ENCODE measurements at regions not wholly inside any gene's neighbourhood (a gene's known extent, or its start where the extent isn't known, plus 50 kb on each side); places are given as distances from the start of the nearest gene placed in this dataset.

DNA sequence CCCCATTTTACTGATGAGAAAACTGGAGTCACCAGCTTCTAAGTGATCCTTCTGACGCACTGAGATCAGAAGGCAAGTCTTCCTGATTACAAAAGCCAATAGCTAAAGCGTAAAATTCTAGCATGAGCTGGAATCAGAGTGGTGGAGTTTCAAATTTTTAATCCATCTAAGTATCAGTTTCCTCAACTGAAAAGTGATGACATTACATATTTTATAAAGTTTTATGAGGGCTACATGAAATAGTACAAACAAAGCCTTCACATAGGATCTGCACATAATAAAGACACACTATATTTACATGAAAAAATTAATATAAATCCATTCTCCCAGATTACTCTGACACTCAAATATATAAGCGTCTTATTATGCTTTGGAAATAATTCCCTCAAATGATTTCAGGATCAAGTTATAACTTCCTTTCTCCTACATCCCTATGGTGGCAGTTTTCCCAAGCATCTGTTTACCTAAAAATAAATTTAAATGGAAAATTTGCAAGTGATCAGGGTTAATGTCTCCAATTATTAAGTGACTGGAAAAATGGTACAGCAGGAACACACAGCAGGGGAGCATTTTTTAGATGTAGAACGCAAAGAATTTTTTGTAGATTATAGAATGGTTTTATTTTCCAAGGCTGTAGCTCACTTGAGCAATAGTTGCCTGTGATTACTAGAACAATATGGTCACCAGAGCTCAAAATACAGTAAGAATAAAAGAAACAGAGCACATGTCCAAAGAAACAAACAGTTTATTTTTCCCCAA, 490.4 kb upstream of the C1orf87 start:
- TF ChIP-seq, protein P1, sequence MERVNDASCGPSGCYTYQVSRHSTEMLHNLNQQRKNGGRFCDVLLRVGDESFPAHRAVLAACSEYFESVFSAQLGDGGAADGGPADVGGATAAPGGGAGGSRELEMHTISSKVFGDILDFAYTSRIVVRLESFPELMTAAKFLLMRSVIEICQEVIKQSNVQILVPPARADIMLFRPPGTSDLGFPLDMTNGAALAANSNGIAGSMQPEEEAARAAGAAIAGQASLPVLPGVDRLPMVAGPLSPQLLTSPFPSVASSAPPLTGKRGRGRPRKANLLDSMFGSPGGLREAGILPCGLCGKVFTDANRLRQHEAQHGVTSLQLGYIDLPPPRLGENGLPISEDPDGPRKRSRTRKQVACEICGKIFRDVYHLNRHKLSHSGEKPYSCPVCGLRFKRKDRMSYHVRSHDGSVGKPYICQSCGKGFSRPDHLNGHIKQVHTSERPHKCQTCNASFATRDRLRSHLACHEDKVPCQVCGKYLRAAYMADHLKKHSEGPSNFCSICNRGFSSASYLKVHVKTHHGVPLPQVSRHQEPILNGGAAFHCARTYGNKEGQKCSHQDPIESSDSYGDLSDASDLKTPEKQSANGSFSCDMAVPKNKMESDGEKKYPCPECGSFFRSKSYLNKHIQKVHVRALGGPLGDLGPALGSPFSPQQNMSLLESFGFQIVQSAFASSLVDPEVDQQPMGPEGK (CRISPR knock-in tag; IDR thresholded peaks at IDR 0.05; ENCODE audit: borderline replicate concordance) = no peak
- TF ChIP-seq RARB (CRISPR knock-in tag; IDR thresholded peaks at IDR 0.05) = no peak
- TF ChIP-seq, protein P2, sequence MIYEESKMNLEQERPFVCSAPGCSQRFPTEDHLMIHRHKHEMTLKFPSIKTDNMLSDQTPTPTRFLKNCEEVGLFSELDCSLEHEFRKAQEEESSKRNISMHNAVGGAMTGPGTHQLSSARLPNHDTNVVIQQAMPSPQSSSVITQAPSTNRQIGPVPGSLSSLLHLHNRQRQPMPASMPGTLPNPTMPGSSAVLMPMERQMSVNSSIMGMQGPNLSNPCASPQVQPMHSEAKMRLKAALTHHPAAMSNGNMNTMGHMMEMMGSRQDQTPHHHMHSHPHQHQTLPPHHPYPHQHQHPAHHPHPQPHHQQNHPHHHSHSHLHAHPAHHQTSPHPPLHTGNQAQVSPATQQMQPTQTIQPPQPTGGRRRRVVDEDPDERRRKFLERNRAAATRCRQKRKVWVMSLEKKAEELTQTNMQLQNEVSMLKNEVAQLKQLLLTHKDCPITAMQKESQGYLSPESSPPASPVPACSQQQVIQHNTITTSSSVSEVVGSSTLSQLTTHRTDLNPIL (CRISPR knock-in tag; IDR thresholded peaks at IDR 0.05; ENCODE audit: low read depth) = no peak
- no peak for TF ChIP-seq TCF4 (CRISPR knock-in tag; IDR thresholded peaks at IDR 0.05; ENCODE audit: borderline replicate concordance)
- no peak for TF ChIP-seq ARNTL (CRISPR knock-in tag; IDR thresholded peaks at IDR 0.05; ENCODE audit: borderline replicate concordance, low read depth)
- no peak for TF ChIP-seq ISL1 (CRISPR knock-in tag; IDR thresholded peaks at IDR 0.05)
- no peak for TF ChIP-seq ZNF8 (CRISPR knock-in tag; IDR thresholded peaks at IDR 0.05)
- no peak for TF ChIP-seq OSR1 (CRISPR knock-in tag; IDR thresholded peaks at IDR 0.05)
- no peak for TF ChIP-seq BACH2 (CRISPR knock-in tag; IDR thresholded peaks at IDR 0.05; ENCODE audit: borderline replicate concordance)
- no peak for TF ChIP-seq ESRRG (CRISPR knock-in tag; IDR thresholded peaks at IDR 0.05)
- TF ChIP-seq ZNF70 (CRISPR knock-in tag; IDR thresholded peaks at IDR 0.05) = no peak
- TF ChIP-seq GLIS3 (CRISPR knock-in tag; IDR thresholded peaks at IDR 0.05) = no peak
- TF ChIP-seq SNAI2 (CRISPR knock-in tag; IDR thresholded peaks at IDR 0.05) = no peak
- no peak for TF ChIP-seq ZC3H10 (CRISPR knock-in tag; IDR thresholded peaks at IDR 0.05)
- TF ChIP-seq ZNF565 (CRISPR knock-in tag; conservative IDR thresholded peaks at IDR 0.05; ENCODE audit: low read depth) = no peak
- TF ChIP-seq, protein P3, sequence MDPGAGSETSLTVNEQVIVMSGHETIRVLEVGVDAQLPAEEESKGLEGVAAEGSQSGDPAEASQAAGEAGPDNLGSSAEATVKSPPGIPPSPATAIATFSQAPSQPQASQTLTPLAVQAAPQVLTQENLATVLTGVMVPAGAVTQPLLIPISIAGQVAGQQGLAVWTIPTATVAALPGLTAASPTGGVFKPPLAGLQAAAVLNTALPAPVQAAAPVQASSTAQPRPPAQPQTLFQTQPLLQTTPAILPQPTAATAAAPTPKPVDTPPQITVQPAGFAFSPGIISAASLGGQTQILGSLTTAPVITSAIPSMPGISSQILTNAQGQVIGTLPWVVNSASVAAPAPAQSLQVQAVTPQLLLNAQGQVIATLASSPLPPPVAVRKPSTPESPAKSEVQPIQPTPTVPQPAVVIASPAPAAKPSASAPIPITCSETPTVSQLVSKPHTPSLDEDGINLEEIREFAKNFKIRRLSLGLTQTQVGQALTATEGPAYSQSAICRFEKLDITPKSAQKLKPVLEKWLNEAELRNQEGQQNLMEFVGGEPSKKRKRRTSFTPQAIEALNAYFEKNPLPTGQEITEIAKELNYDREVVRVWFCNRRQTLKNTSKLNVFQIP (CRISPR knock-in tag; IDR thresholded peaks at IDR 0.05; ENCODE audit: borderline replicate concordance, low read depth) = no peak
- no peak for TF ChIP-seq TOX (CRISPR knock-in tag; IDR thresholded peaks at IDR 0.05; ENCODE audit: borderline replicate concordance)
- TF ChIP-seq CSDC2 (CRISPR knock-in tag; IDR thresholded peaks at IDR 0.05) = no peak
- no peak for ATAC-seq

DNA sequence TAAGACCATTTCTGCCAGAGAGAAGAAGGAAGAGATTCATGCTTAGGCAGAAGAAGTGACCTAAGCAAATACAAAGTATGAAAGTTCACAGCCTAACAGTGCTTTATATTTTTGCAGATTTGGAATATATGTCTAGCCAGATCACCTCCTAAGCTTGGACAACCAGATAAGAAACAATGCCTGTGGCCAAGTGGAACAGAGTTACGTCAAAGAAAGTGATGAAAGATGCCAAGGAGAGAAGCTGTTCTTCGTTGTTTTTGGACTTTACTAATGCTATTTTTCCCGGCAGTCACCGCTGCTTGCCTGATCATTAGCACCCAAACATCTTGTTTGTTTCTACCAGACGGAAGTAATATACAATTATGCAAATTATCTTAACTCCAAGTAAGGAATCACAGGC, 489.2 kb upstream of the C1orf87 start:
- TF ChIP-seq ESRRG (CRISPR knock-in tag; IDR thresholded peaks at IDR 0.05) (no peak), RARB (CRISPR knock-in tag; IDR thresholded peaks at IDR 0.05) (no peak), GLIS3 (CRISPR knock-in tag; IDR thresholded peaks at IDR 0.05) (no peak), ISL1 (CRISPR knock-in tag; IDR thresholded peaks at IDR 0.05) (no peak), ZNF8 (CRISPR knock-in tag; IDR thresholded peaks at IDR 0.05) (no peak), SNAI2 (CRISPR knock-in tag; IDR thresholded peaks at IDR 0.05) (no peak), ZFP30 (CRISPR knock-in tag; IDR thresholded peaks at IDR 0.05) (no peak), PPARA (CRISPR knock-in tag; IDR thresholded peaks at IDR 0.05; ENCODE audit: borderline replicate concordance) (no peak), ZNF565 (CRISPR knock-in tag; conservative IDR thresholded peaks at IDR 0.05; ENCODE audit: low read depth) (no peak), ZFP3 (CRISPR knock-in tag; IDR thresholded peaks at IDR 0.05) (no peak), BACH2 (CRISPR knock-in tag; IDR thresholded peaks at IDR 0.05; ENCODE audit: borderline replicate concordance) (no peak), TOX (CRISPR knock-in tag; IDR thresholded peaks at IDR 0.05; ENCODE audit: borderline replicate concordance) (no peak)
- TF ChIP-seq, protein P1 (CRISPR knock-in tag; IDR thresholded peaks at IDR 0.05; ENCODE audit: borderline replicate concordance) = no peak
- TF ChIP-seq, protein P4, sequence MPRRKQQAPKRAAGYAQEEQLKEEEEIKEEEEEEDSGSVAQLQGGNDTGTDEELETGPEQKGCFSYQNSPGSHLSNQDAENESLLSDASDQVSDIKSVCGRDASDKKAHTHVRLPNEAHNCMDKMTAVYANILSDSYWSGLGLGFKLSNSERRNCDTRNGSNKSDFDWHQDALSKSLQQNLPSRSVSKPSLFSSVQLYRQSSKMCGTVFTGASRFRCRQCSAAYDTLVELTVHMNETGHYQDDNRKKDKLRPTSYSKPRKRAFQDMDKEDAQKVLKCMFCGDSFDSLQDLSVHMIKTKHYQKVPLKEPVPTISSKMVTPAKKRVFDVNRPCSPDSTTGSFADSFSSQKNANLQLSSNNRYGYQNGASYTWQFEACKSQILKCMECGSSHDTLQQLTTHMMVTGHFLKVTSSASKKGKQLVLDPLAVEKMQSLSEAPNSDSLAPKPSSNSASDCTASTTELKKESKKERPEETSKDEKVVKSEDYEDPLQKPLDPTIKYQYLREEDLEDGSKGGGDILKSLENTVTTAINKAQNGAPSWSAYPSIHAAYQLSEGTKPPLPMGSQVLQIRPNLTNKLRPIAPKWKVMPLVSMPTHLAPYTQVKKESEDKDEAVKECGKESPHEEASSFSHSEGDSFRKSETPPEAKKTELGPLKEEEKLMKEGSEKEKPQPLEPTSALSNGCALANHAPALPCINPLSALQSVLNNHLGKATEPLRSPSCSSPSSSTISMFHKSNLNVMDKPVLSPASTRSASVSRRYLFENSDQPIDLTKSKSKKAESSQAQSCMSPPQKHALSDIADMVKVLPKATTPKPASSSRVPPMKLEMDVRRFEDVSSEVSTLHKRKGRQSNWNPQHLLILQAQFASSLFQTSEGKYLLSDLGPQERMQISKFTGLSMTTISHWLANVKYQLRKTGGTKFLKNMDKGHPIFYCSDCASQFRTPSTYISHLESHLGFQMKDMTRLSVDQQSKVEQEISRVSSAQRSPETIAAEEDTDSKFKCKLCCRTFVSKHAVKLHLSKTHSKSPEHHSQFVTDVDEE (CRISPR knock-in tag; IDR thresholded peaks at IDR 0.05) = no peak
- TF ChIP-seq, protein P5, sequence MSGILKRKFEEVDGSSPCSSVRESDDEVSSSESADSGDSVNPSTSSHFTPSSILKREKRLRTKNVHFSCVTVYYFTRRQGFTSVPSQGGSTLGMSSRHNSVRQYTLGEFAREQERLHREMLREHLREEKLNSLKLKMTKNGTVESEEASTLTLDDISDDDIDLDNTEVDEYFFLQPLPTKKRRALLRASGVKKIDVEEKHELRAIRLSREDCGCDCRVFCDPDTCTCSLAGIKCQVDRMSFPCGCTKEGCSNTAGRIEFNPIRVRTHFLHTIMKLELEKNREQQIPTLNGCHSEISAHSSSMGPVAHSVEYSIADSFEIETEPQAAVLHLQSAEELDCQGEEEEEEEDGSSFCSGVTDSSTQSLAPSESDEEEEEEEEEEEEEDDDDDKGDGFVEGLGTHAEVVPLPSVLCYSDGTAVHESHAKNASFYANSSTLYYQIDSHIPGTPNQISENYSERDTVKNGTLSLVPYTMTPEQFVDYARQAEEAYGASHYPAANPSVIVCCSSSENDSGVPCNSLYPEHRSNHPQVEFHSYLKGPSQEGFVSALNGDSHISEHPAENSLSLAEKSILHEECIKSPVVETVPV (CRISPR knock-in tag; IDR thresholded peaks at IDR 0.05) = no peak
- TF ChIP-seq, protein P2 (CRISPR knock-in tag; IDR thresholded peaks at IDR 0.05; ENCODE audit: low read depth) = no peak
- ATAC-seq = no peak
